ENCODE measurements at regions not wholly inside any gene's neighbourhood (a gene's known extent, or its start where the extent isn't known, plus 50 kb on each side); places are given as distances from the start of the nearest gene placed in this dataset.

GRCh38 chr3:74403307-74403706 lies 211.2 kb downstream of the CNTN3 start:
- no peaks in the 10 kb centered on the region for H3K36me3 ChIP-seq (ENCODE audit: insufficient read depth, low read length, poor library complexity, severe bottlenecking)
- intact Hi-C loops (cut with micrococcal nuclease; ENCODE audit: unreplicated experiment) = no loop called here
- ChIA-PET CTCF (no interaction called here), POLR2A (ENCODE audit: low non-redundant PET) (no interaction called here)
- H3K27me3 ChIP-seq (replicated peaks; ENCODE audit: insufficient read depth, low read depth, low read length, poor library complexity) = no peaks in the 10 kb centered on the region
- H3K4me3 ChIP-seq (ENCODE audit: low read depth, low read length, poor library complexity, severe bottlenecking) = no peak overlapping the region
- no peak for TF ChIP-seq CTCF (conservative IDR thresholded peaks at IDR 0.05; ENCODE audit: low read depth, low read length)
- TF ChIP-seq EZH2 (IDR thresholded peaks at IDR 0.05; ENCODE audit: borderline replicate concordance, low read depth, low read length, poor library complexity, severe bottlenecking) = no peak
- H3K4me1 ChIP-seq (ENCODE audit: insufficient read depth, low read length, poor library complexity, severe bottlenecking) = no peaks in the 10 kb centered on the region
- DNase-seq (ENCODE audit: low spot score) = no peak
- H3K9me3 ChIP-seq (ENCODE audit: low read depth, low read length, poor library complexity, severe bottlenecking) = no peaks in the 10 kb centered on the region
- no peak overlapping the region for H3K27ac ChIP-seq (ENCODE audit: low read depth, low read length, poor library complexity, severe bottlenecking)
- BruUV-seq (replicated peaks) = no TSS peak

GRCh38 chr3:74402821-74403220 lies 211.6 kb downstream of the CNTN3 start:
- intact Hi-C loops (cut with micrococcal nuclease; ENCODE audit: unreplicated experiment) = no loop called here
- TF ChIP-seq EZH2 (IDR thresholded peaks at IDR 0.05; ENCODE audit: borderline replicate concordance, low read depth, low read length, poor library complexity, severe bottlenecking) (no peak), CTCF (conservative IDR thresholded peaks at IDR 0.05; ENCODE audit: low read depth, low read length) (no peak)
- Histone ChIP-seq H3K4me1 (ENCODE audit: insufficient read depth, low read length, poor library complexity, severe bottlenecking) (no peaks in the 10 kb centered on the region), H3K27me3 (replicated peaks; ENCODE audit: insufficient read depth, low read depth, low read length, poor library complexity) (no peaks in the 10 kb centered on the region), H3K4me3 (ENCODE audit: low read depth, low read length, poor library complexity, severe bottlenecking) (no peak overlapping the region), H3K9me3 (ENCODE audit: low read depth, low read length, poor library complexity, severe bottlenecking) (no peaks in the 10 kb centered on the region), H3K36me3 (ENCODE audit: insufficient read depth, low read length, poor library complexity, severe bottlenecking) (no peaks in the 10 kb centered on the region), H3K27ac (ENCODE audit: low read depth, low read length, poor library complexity, severe bottlenecking) (no peak overlapping the region)
- CTCF ChIA-PET = no interaction called here
- no TSS peak for BruUV-seq (replicated peaks)
- DNase-seq (ENCODE audit: low spot score) = no peak
- POLR2A ChIA-PET (ENCODE audit: low non-redundant PET) = no interaction called here

GRCh38 chr3:74393426-74393825 lies 221.0 kb downstream of the CNTN3 start:
- TF ChIP-seq CTCF (conservative IDR thresholded peaks at IDR 0.05; ENCODE audit: low read depth, low read length) (no peak), EZH2 (IDR thresholded peaks at IDR 0.05; ENCODE audit: borderline replicate concordance, low read depth, low read length, poor library complexity, severe bottlenecking) (no peak)
- Histone ChIP-seq H3K27me3 (replicated peaks; ENCODE audit: insufficient read depth, low read depth, low read length, poor library complexity) (no peaks in the 10 kb centered on the region), H3K36me3 (ENCODE audit: insufficient read depth, low read length, poor library complexity, severe bottlenecking) (no peaks in the 10 kb centered on the region), H3K4me1 (ENCODE audit: insufficient read depth, low read length, poor library complexity, severe bottlenecking) (no peaks in the 10 kb centered on the region), H3K27ac (ENCODE audit: low read depth, low read length, poor library complexity, severe bottlenecking) (no peak overlapping the region), H3K4me3 (ENCODE audit: low read depth, low read length, poor library complexity, severe bottlenecking) (no peak overlapping the region), H3K9me3 (ENCODE audit: low read depth, low read length, poor library complexity, severe bottlenecking) (no peaks in the 10 kb centered on the region)
- intact Hi-C loops (cut with micrococcal nuclease; ENCODE audit: unreplicated experiment) = no loop called here
- ChIA-PET POLR2A (ENCODE audit: low non-redundant PET) (no interaction called here), CTCF (no interaction called here)
- no peak for DNase-seq (ENCODE audit: low spot score)
- no TSS peak for BruUV-seq (replicated peaks)
